Body of pancreas (tissue), 4 donors: ENCODE measurements at regions not wholly inside any gene's neighbourhood (a gene's known extent, or its start where the extent isn't known, plus 50 kb on each side); places are given as distances from the start of the nearest gene placed in this dataset.

ENCODE experiments used
- ATAC-seq: fragments of 150-250 bp; one replicate; pipeline ENCODE4 v1.9.1; 2016
- DNase-seq, 4 donors: peaks; one replicate each; pipeline ENCODE4 v3.0.0-alpha.2; 2019
- H3K27ac ChIP-seq, 4 donors: fragments of 200-600 bp; sonication (generic); 1 replicate in 3 of 4; 2 replicates in 1 of 4; pipeline versions ENCODE4 v1.5.1 to v1.6.1; 2016 to 2019; ENCODE audit warnings: mild to moderate bottlenecking in 1 of 4, mixed read lengths in 1 of 4, moderate library complexity in 1 of 4
- H3K27me3 ChIP-seq, 2 donors: fragments of 200-600 bp; sonication (generic); one replicate each; pipeline ENCODE4 v1.6.0; 2016; ENCODE audit warnings: mild to moderate bottlenecking in 1 of 2
- H3K36me3 ChIP-seq, 2 donors: fragments of 200-600 bp; sonication (generic); replicated peaks in 1 of 2; 2 replicates each; pipeline ENCODE4 v1.5.1; 2016; ENCODE audit warnings: low read depth in 2 of 2; ENCODE audit not compliant: insufficient read depth in 1 of 2
- H3K4me1 ChIP-seq: fragments of 200-600 bp; sonication (generic); one replicate; pipeline ENCODE4 v1.6.0; 2016
- H3K4me3 ChIP-seq, 2 donors: fragments of 200-600 bp; sonication (generic); 1 replicate in 1 of 2; 2 replicates in 1 of 2; pipeline ENCODE4 v1.5.1; 2016 to 2019
- H3K9me3 ChIP-seq, 3 donors: fragments of 200-600 bp; sonication (generic); 1 replicate in 2 of 3; 2 replicates in 1 of 3; pipeline ENCODE4 v1.5.1; 2016
- CTCF ChIP-seq, 7 experiments: fragments of 450-650 bp in 4 of 7; fragments of 200-600 bp in 3 of 7; sonication (generic) in 3 of 7; IDR thresholded peaks; one replicate each; pipeline ENCODE4 v1.5.1; 2016 to 2019; ENCODE audit warnings: antibody characterized with exemption in 7 of 7
- POLR2A ChIP-seq, 3 donors: fragments of 450-650 bp; IDR thresholded peaks; one replicate each; pipeline ENCODE4 v1.6.1; 2016; ENCODE audit warnings: antibody characterized with exemption in 3 of 3, mild to moderate bottlenecking in 2 of 3
- WGBS, 2 donors: methylation state at CpG; one replicate each; pipeline ENCODE4 v1.1.5; 2017; 5-methylcytosine and 5-hydroxymethylcytosine counted together
- intact Hi-C: fragments of 100-400 bp; cut with DNase I; formaldehyde crosslinking; loops from one replicate; pipeline ENCODE4 v1.15.1; 2023

DNA sequence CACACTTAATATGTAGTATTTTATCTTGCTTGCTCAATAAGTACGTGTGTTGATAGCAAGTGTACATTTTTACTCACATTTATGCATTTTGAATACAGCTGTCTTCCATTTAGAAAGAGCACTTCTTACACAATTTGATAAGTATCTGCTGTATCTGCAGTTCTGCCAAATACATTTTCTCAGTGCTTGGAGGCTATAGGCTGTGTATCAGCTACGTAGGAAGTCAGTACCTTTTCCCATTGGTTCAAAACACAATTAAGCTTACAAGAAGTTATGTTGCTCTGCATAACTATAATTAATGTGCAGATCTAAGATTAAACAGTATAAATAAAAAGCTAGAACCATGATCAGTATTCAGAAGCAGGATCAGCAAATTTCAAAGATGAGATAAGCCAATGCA, 503.6 kb upstream of the SMIM21 start:
- no peaks in the 10 kb centered on the region for H3K27me3 ChIP-seq
- TF ChIP-seq POLR2A (IDR thresholded peaks at IDR 0.05): no peak
- TF ChIP-seq CTCF (IDR thresholded peaks at IDR 0.05): no peak
- H3K36me3 ChIP-seq: no peaks in the 10 kb centered on the region
- no peak overlapping the region for H3K4me3 ChIP-seq
- H3K4me1 ChIP-seq: no peaks in the 10 kb centered on the region
- intact Hi-C loops: no loop called here
- no peak for ATAC-seq
- H3K27ac ChIP-seq: no peak overlapping the region
- 61 to 66% methylated on average over 2 of the region's 2 CpGs for WGBS, 2 donors
- no peak for DNase-seq
- H3K9me3 ChIP-seq: no peaks in the 10 kb centered on the region

GRCh38 chr18:75928706-75929105, 501.2 kb upstream of the SMIM21 start:
- H3K4me1 ChIP-seq: peaks cover 2% of the 10 kb centered on the region
- no peak overlapping the region for H3K4me3 ChIP-seq
- H3K27ac ChIP-seq: no peak overlapping the region
- H3K9me3 ChIP-seq: no peaks in the 10 kb centered on the region
- intact Hi-C loops: no loop called here
- no peak for DNase-seq
- ATAC-seq: no peak
- no peaks in the 10 kb centered on the region for H3K36me3 ChIP-seq
- WGBS, 2 donors: 40 to 41% methylated on average over 2 of the region's 2 CpGs
- no peaks in the 10 kb centered on the region for H3K27me3 ChIP-seq
- TF ChIP-seq CTCF (IDR thresholded peaks at IDR 0.05) (no peak), POLR2A (IDR thresholded peaks at IDR 0.05) (no peak)

DNA sequence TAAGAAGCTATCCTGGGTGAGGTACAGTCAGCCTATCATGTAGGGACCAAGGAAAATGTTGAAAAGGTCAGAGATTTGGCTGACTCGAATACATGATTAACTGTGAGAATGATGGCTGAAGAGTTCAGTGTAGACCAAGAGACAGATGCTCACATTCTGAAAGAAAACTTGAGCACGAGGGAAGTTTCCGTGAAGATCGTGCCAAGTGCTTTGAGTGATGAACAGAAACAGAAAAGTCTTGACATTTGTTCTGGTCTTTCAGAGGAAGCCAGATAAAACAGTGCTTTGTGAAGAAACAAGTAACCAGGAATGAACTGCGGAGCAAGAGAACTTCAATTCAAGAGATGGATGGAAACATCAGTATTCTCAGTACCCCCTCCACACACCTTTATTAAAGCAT, 500.3 kb upstream of the SMIM21 start:
- Histone ChIP-seq H3K4me1 (peaks cover 7% of the 10 kb centered on the region), H3K36me3 (no peaks in the 10 kb centered on the region), H3K9me3 (no peaks in the 10 kb centered on the region), H3K27ac (no peak overlapping the region), H3K4me3 (no peak overlapping the region), H3K27me3 (no peaks in the 10 kb centered on the region)
- no peak for ATAC-seq
- no peak for DNase-seq
- no peak for TF ChIP-seq POLR2A (IDR thresholded peaks at IDR 0.05)
- TF ChIP-seq CTCF (IDR thresholded peaks at IDR 0.05): no peak
- intact Hi-C loops: no loop called here
- WGBS, 2 donors: 64 to 78% methylated on average over 5 of the region's 5 CpGs

- intact Hi-C loops: no loop called here
- Histone ChIP-seq H3K27ac (no peak overlapping the region), H3K27me3 (no peaks in the 10 kb centered on the region), H3K36me3 (no peaks in the 10 kb centered on the region), H3K4me1 (peaks cover 10% of the 10 kb centered on the region), H3K4me3 (no peak overlapping the region), H3K9me3 (no peaks in the 10 kb centered on the region)
- TF ChIP-seq POLR2A (IDR thresholded peaks at IDR 0.05) (no peak), CTCF (IDR thresholded peaks at IDR 0.05) (no peak)
- ATAC-seq (no peak), DNase-seq (no peak)
- 69 to 78% methylated on average over 6 of the region's 6 CpGs for WGBS, 2 donors
These were observed 499.3 kb upstream of the SMIM21 start for GRCh38 chr18:75926811-75927210.

GRCh38 chr18:75923169-75923568, 495.7 kb upstream of the SMIM21 start:
- 9 to 14% methylated on average over 4 of the region's 4 CpGs for WGBS, 2 donors
- peak; percentile 97 for ATAC-seq
- peaks cover 10% of the 10 kb centered on the region for H3K4me1 ChIP-seq
- H3K27ac ChIP-seq: peak overlapping the region; percentile 57 to 74 (median 66)
- DNase-seq: peak; percentile 72 to 89 (median 80)
- intact Hi-C loops: no loop called here
- no peaks in the 10 kb centered on the region for H3K36me3 ChIP-seq
- TF ChIP-seq CTCF (IDR thresholded peaks at IDR 0.05): no peak
- no peak for TF ChIP-seq POLR2A (IDR thresholded peaks at IDR 0.05)
- H3K4me3 ChIP-seq: no peak overlapping the region
- H3K27me3 ChIP-seq: no peaks in the 10 kb centered on the region
- no peaks in the 10 kb centered on the region for H3K9me3 ChIP-seq
